Esophagus squamous epithelium (tissue), 4 donors: ENCODE measurements at regions not wholly inside any gene's neighbourhood (a gene's known extent, or its start where the extent isn't known, plus 50 kb on each side); places are given as distances from the start of the nearest gene placed in this dataset.

Experiments
- CTCF ChIP-seq, 6 experiments: fragments of 450-650 bp in 4 of 6; fragments of 200-600 bp in 2 of 6; sonication (generic) in 2 of 6; IDR thresholded peaks; one replicate each; pipeline ENCODE4 v1.5.1; 2016 to 2019; ENCODE audit warnings: antibody characterized with exemption in 6 of 6, mild to moderate bottlenecking in 4 of 6, moderate library complexity in 4 of 6
- POLR2A ChIP-seq, 4 donors: fragments of 450-650 bp; IDR thresholded peaks; one replicate each; pipeline ENCODE4 v1.6.1; 2017; ENCODE audit warnings: antibody characterized with exemption in 4 of 4, mild to moderate bottlenecking in 4 of 4, moderate library complexity in 3 of 4

GRCh38 chr5:93874491-93874890, 133.1 kb upstream of the POU5F2 start:
- TF ChIP-seq CTCF (IDR thresholded peaks at IDR 0.05) (no peak), POLR2A (IDR thresholded peaks at IDR 0.05) (no peak)
